IMR-90 (cell line): ENCODE measurements at regions not wholly inside any gene's neighbourhood (a gene's known extent, or its start where the extent isn't known, plus 50 kb on each side); places are given as distances from the start of the nearest gene placed in this dataset.

Experiments
- CTCF ChIP-seq: conservative IDR thresholded peaks from 2 replicates; pipeline ENCODE4 v1.5.1; 2012; ENCODE audit warnings: mild to moderate bottlenecking, low read depth, low read length, improper control_type of control experiment
- MXI1 ChIP-seq: IDR thresholded peaks from 2 replicates; pipeline ENCODE4 v1.6.1; 2012; ENCODE audit warnings: low read depth, mild to moderate bottlenecking, low read length, moderate library complexity, borderline replicate concordance
- RCOR1 ChIP-seq: IDR thresholded peaks from 2 replicates; pipeline ENCODE4 v1.6.1; 2012; ENCODE audit warnings: mild to moderate bottlenecking, low read length, improper control_type of control experiment; ENCODE audit not compliant: insufficient replicate concordance

GRCh38 chr2:104027321-104027720 lies 826.6 kb upstream of the POU3F3 start:
- TF ChIP-seq RCOR1 (no peak), CTCF (no peak), MXI1 (no peak)
